GM12873 (cell line): ENCODE measurements at regions not wholly inside any gene's neighbourhood (a gene's known extent, or its start where the extent isn't known, plus 50 kb on each side); places are given as distances from the start of the nearest gene placed in this dataset.

Experiments used
- TF ChIP-seq, protein P1 (sequence below): IDR thresholded peaks from 2 replicates; pipeline ENCODE4 v1.5.1; 2012; ENCODE audit warnings: low read depth, mild to moderate bottlenecking, moderate library complexity, low read length, control low read depth; ENCODE audit not compliant: insufficient read depth; ENCODE audit errors: missing control alignments

- TF ChIP-seq, protein P1, sequence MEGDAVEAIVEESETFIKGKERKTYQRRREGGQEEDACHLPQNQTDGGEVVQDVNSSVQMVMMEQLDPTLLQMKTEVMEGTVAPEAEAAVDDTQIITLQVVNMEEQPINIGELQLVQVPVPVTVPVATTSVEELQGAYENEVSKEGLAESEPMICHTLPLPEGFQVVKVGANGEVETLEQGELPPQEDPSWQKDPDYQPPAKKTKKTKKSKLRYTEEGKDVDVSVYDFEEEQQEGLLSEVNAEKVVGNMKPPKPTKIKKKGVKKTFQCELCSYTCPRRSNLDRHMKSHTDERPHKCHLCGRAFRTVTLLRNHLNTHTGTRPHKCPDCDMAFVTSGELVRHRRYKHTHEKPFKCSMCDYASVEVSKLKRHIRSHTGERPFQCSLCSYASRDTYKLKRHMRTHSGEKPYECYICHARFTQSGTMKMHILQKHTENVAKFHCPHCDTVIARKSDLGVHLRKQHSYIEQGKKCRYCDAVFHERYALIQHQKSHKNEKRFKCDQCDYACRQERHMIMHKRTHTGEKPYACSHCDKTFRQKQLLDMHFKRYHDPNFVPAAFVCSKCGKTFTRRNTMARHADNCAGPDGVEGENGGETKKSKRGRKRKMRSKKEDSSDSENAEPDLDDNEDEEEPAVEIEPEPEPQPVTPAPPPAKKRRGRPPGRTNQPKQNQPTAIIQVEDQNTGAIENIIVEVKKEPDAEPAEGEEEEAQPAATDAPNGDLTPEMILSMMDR, result no peak
These were observed 115.9 kb downstream of the RFC3 start for GRCh38 chr13:33933810-33934209.

GRCh38 chr13:33934343-33934742, 116.4 kb downstream of the RFC3 start:
- TF ChIP-seq, protein P1, result no peak

DNA sequence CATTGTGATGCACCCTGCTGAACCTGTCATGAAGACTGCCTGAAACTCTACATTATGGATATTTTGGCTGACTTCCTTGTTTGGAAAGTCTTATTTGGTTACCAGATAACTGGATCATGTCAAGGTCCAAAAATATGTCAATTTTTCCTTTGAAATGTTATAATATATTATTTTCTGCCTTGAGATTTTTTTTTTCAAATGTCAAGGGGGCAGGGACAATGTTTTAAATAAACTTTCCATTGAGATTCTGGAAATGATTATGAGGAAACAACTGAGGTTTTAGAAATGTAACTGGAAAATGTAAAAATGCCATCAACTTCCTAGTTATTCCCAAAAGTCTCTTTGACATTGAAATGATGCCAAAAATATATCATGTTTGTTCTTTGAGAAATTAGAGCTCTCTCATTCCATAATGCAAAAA, 117.0 kb downstream of the RFC3 start:
- TF ChIP-seq, protein P1, result no peak

GRCh38 chr13:33935969-33936368, 118.0 kb downstream of the RFC3 start:
- TF ChIP-seq, protein P1, result no peak

DNA sequence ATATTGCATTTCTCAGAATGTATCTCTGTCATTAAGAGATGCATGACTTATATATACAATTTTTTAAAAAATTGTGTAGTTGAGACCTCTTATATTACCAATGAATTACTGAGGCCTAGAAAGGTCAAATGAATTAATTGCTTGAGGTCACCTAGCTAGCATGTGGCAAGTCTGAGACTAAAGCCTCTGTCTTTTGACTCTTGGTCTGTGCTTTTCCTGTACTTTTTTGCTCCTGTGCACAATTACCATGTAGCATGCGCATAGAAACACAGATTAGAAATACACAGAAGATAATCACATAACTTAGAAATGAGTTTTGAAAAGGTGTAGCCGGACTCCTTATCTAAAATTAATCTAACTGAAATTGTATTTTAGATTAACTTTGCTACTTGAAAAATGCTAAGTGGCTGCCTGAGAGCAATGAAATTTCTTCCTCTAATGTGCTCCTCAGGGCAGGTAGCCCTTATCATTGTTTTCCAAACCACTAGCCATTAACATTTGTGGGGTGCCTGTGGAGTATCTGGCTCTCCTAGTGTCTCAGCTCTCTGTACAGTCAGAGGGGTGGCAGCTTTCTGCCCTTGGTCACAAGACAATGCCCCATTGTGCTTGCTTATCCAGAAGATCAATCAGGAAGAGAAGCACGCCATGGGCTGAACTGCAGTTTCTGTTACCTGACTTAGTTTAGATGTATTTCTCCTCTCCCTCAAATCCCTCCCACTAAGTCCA, 119.6 kb downstream of the RFC3 start:
- TF ChIP-seq, protein P1, result no peak

GRCh38 chr13:33940256-33940655, 122.3 kb downstream of the RFC3 start:
- TF ChIP-seq, protein P1, result no peak

DNA sequence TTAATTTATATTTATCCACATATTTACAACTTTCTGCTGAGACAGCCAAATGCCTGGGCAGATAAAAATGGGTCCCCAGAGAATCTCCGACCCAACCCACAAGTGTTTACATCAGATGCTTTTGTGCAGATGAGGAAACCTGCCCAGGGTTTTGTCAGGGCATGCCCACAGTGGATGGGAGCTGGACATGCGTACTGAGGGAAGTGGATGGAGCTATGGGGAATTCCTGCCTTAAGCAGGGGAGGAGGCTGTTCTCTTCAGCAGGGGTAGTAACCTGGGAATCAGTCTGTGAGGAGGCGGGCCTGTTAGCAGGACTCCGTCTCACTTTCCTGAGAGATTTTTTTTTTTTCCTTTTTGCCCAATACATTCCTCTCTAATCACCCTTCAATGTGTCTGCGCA, 122.9 kb downstream of the RFC3 start:
- TF ChIP-seq, protein P1, result no peak
